ENCODE measurements at regions not wholly inside any gene's neighbourhood (a gene's known extent, or its start where the extent isn't known, plus 50 kb on each side); places are given as distances from the start of the nearest gene placed in this dataset.

GRCh38 chr14:49191380-49191779 is 394.8 kb downstream of the RPS29 start:
- Mint-ChIP-seq H3K36me3 (ENCODE audit: unreplicated experiment) (no peaks in the 10 kb centered on the region), H3K27me3 (ENCODE audit: unreplicated experiment) (peaks cover 2% of the 10 kb centered on the region), H3K27ac (ENCODE audit: unreplicated experiment) (no peak overlapping the region), H3K4me1 (ENCODE audit: low read depth, unreplicated experiment) (peaks cover 3% of the 10 kb centered on the region), H3K9me3 (ENCODE audit: unreplicated experiment) (peaks cover 2% of the 10 kb centered on the region), H3K4me3 (ENCODE audit: unreplicated experiment) (no peak overlapping the region)
- DNase-seq = no peak
- TF ChIP-seq CTCF (IDR thresholded peaks at IDR 0.05; ENCODE audit: partially characterized antibody, unreplicated experiment) = no peak

GRCh38 chr14:49189375-49189774 is 396.8 kb downstream of the RPS29 start:
- Mint-ChIP-seq H3K4me3 (ENCODE audit: unreplicated experiment) (no peak overlapping the region), H3K9me3 (ENCODE audit: unreplicated experiment) (peaks cover 2% of the 10 kb centered on the region), H3K27ac (ENCODE audit: unreplicated experiment) (no peak overlapping the region), H3K27me3 (ENCODE audit: unreplicated experiment) (peaks cover 2% of the 10 kb centered on the region), H3K36me3 (ENCODE audit: unreplicated experiment) (no peaks in the 10 kb centered on the region), H3K4me1 (ENCODE audit: low read depth, unreplicated experiment) (peaks cover 3% of the 10 kb centered on the region)
- no peak for TF ChIP-seq CTCF (IDR thresholded peaks at IDR 0.05; ENCODE audit: partially characterized antibody, unreplicated experiment)
- no peak for DNase-seq

- Mint-ChIP-seq H3K4me1 (ENCODE audit: low read depth, unreplicated experiment) (no peaks in the 10 kb centered on the region), H3K27ac (ENCODE audit: unreplicated experiment) (no peak overlapping the region)
- TF ChIP-seq CTCF (IDR thresholded peaks at IDR 0.05; ENCODE audit: partially characterized antibody, unreplicated experiment) = no peak
Observed at GRCh38 chr14:49187799-49188198, 398.4 kb downstream of the RPS29 start.

GRCh38 chr14:49173765-49174373 is 412.3 kb downstream of the RPS29 start:
- peak; percentile 82 for DNase-seq
- TF ChIP-seq CTCF (IDR thresholded peaks at IDR 0.05; ENCODE audit: partially characterized antibody, unreplicated experiment) = peak; percentile 61
- no peaks in the 10 kb centered on the region for H3K4me1 Mint-ChIP-seq (ENCODE audit: low read depth, unreplicated experiment)
- no peak overlapping the region for H3K27ac Mint-ChIP-seq (ENCODE audit: unreplicated experiment)
- H3K36me3 Mint-ChIP-seq (ENCODE audit: unreplicated experiment) = no peaks in the 10 kb centered on the region
- no peaks in the 10 kb centered on the region for H3K9me3 Mint-ChIP-seq (ENCODE audit: unreplicated experiment)
- H3K27me3 Mint-ChIP-seq (ENCODE audit: unreplicated experiment) = no peaks in the 10 kb centered on the region
- H3K4me3 Mint-ChIP-seq (ENCODE audit: unreplicated experiment) = no peak overlapping the region

More at GRCh38 chr14:49187799-49188198, 398.4 kb downstream of the RPS29 start:
- Mint-ChIP-seq H3K27me3 (ENCODE audit: unreplicated experiment) (peaks cover 2% of the 10 kb centered on the region), H3K4me3 (ENCODE audit: unreplicated experiment) (no peak overlapping the region), H3K36me3 (ENCODE audit: unreplicated experiment) (no peaks in the 10 kb centered on the region), H3K9me3 (ENCODE audit: unreplicated experiment) (peaks cover 2% of the 10 kb centered on the region)
- DNase-seq = no peak

- no peak for DNase-seq
- TF ChIP-seq CTCF (IDR thresholded peaks at IDR 0.05; ENCODE audit: partially characterized antibody, unreplicated experiment) = no peak
- Mint-ChIP-seq H3K9me3 (ENCODE audit: unreplicated experiment) (no peaks in the 10 kb centered on the region), H3K4me1 (ENCODE audit: low read depth, unreplicated experiment) (no peaks in the 10 kb centered on the region), H3K4me3 (ENCODE audit: unreplicated experiment) (no peak overlapping the region), H3K27me3 (ENCODE audit: unreplicated experiment) (no peaks in the 10 kb centered on the region), H3K36me3 (ENCODE audit: unreplicated experiment) (no peaks in the 10 kb centered on the region), H3K27ac (ENCODE audit: unreplicated experiment) (no peak overlapping the region)
Observed at GRCh38 chr14:49164074-49164473, 422.1 kb downstream of the RPS29 start.

All from glutamatergic neuron (in vitro differentiated cells).